GM12878 (cell line): ENCODE measurements at regions not wholly inside any gene's neighbourhood (a gene's known extent, or its start where the extent isn't known, plus 50 kb on each side); places are given as distances from the start of the nearest gene placed in this dataset.

ENCODE experiments used
- ATAC-seq: fragments of 200-7000 bp; cut with Tn5 transposase; 3 replicates; pipeline ENCODE4 v1.9.1; 2020; ENCODE audit warnings: mild to moderate bottlenecking, moderate library complexity
- BruUV-seq: library from RNA; stranded (reverse); fragments of 400-500 nt; replicated peaks from 2 replicates; lab custom pipeline; 2021; lab: Mats Ljungman, UMichigan
- CTCF ChIA-PET: fragments of 300-600 bp; sonication (Branson Sonifier 250); formaldehyde crosslinking; extraction: SDS; loops from one replicate; lab custom pipeline; 2021; ENCODE audit warnings: inconsistent platforms; lab: Yijun Ruan, JAX
- POLR2A ChIA-PET: fragments of 350-600 bp; formaldehyde crosslinking; extraction: SDS; loops from one replicate; lab custom pipeline; 2021; ENCODE audit warnings: inconsistent platforms; lab: Charles Lee
- RAD21 ChIA-PET: fragments of 300-600 bp; sonication (Branson Sonifier 250); formaldehyde crosslinking; loops from one replicate; lab custom pipeline; 2023; ENCODE audit warnings: antibody characterized with exemption; ENCODE audit not compliant: unreplicated experiment; lab: Charles Lee
- SMC1A ChIA-PET: fragments of 300-600 bp; sonication (Branson Sonifier 250); formaldehyde crosslinking; loops from one replicate; lab custom pipeline; 2023; ENCODE audit not compliant: unreplicated experiment, uncharacterized antibody; lab: Charles Lee
- DNase-seq: peaks from one replicate; pipeline ENCODE4 v3.0.0-alpha.2; 2011; ENCODE audit warnings: low read depth, low spot score
- FAIRE-seq: peaks from 3 replicates; lab custom pipeline; 2011; peaks lifted over from hg19 to GRCh38; lab: Jason Lieb, UNC
- H2AFZ ChIP-seq: 2 replicates; pipeline ENCODE4 v1.6.0; 2011; ENCODE audit warnings: low read depth, low read length, control low read depth; ENCODE audit not compliant: control insufficient read depth
- H3K27ac ChIP-seq: 2 replicates; pipeline ENCODE4 v1.5.1; 2011; ENCODE audit warnings: control low read depth; ENCODE audit not compliant: control insufficient read depth, insufficient read depth
- H3K27me3 ChIP-seq, 2 experiments: replicated peaks in 1 of 2; 2 replicates each; pipeline versions ENCODE4 v1.6.0 to v1.6.1; 2011; ENCODE audit warnings: low read length in 1 of 2; ENCODE audit not compliant: control insufficient read depth in 2 of 2, insufficient read depth in 2 of 2
- H3K36me3 ChIP-seq, 2 experiments: 2 replicates each; pipeline ENCODE4 v1.5.1; 2011; ENCODE audit warnings: low read length in 1 of 2; ENCODE audit not compliant: control insufficient read depth in 2 of 2, insufficient read depth in 2 of 2
- H3K4me1 ChIP-seq: 2 replicates; pipeline ENCODE4 v1.6.1; 2011; ENCODE audit warnings: mild to moderate bottlenecking, low read length, moderate library complexity, mixed read lengths; ENCODE audit not compliant: control insufficient read depth, insufficient read depth
- H3K4me2 ChIP-seq: 2 replicates; pipeline ENCODE4 v1.6.0; 2011; ENCODE audit warnings: control low read depth; ENCODE audit not compliant: control insufficient read depth, insufficient read depth
- H3K4me3 ChIP-seq: fragments of 200-600 bp; sonication (generic); 2 replicates; pipeline ENCODE4 v1.5.1; 2016
- H3K79me2 ChIP-seq: 2 replicates; pipeline ENCODE4 v1.6.0; 2011; ENCODE audit warnings: low read length; ENCODE audit not compliant: control insufficient read depth, insufficient read depth
- H3K9ac ChIP-seq: 2 replicates; pipeline ENCODE4 v1.8.0; 2011; ENCODE audit warnings: low read length, control low read depth, mixed read lengths; ENCODE audit not compliant: control insufficient read depth, insufficient read depth
- H3K9me3 ChIP-seq: replicated peaks from 3 replicates; pipeline ENCODE4 v1.5.1; 2011; ENCODE audit warnings: mild to moderate bottlenecking, low read length; ENCODE audit not compliant: control insufficient read depth, insufficient read depth
- H4K20me1 ChIP-seq: 2 replicates; pipeline ENCODE4 v1.6.0; 2011; ENCODE audit not compliant: control insufficient read depth, insufficient read depth
- ATF7 ChIP-seq: fragments of 450-650 bp; IDR thresholded peaks from 2 replicates; pipeline ENCODE4 v1.6.1; 2016; ENCODE audit warnings: low read depth, mild to moderate bottlenecking
- CHD4 ChIP-seq: fragments of 200-600 bp; sonication (generic); IDR thresholded peaks from 2 replicates; pipeline ENCODE4 v1.6.1; 2016; ENCODE audit warnings: mild to moderate bottlenecking
- DPF2 ChIP-seq: fragments of 450-650 bp; IDR thresholded peaks from 2 replicates; pipeline ENCODE4 v1.6.1; 2017; ENCODE audit warnings: mild to moderate bottlenecking
- EP300 ChIP-seq, 2 experiments: fragments of 150-350 bp in 1 of 2; IDR thresholded peaks; 2 replicates each; pipeline ENCODE4 v1.6.1; 2011 to 2012; ENCODE audit warnings: low read depth in 2 of 2, low read length in 2 of 2, borderline replicate concordance in 1 of 2, improper control_type of control experiment in 1 of 2, inconsistent platforms in 1 of 2; ENCODE audit not compliant: control insufficient read depth in 1 of 2
- FOXK2 ChIP-seq: fragments of 450-650 bp; IDR thresholded peaks from 2 replicates; pipeline ENCODE4 v1.6.1; 2017; ENCODE audit warnings: mild to moderate bottlenecking, moderate library complexity
- LARP7 ChIP-seq: fragments of 450-650 bp; IDR thresholded peaks from 2 replicates; pipeline ENCODE4 v1.6.1; 2017; ENCODE audit warnings: mild to moderate bottlenecking
- NFIC ChIP-seq: IDR thresholded peaks from 2 replicates; pipeline ENCODE4 v1.6.1; 2012; ENCODE audit warnings: low read depth, mild to moderate bottlenecking, inconsistent platforms, low read length, moderate library complexity
- POLR2AphosphoS5 ChIP-seq: IDR thresholded peaks from 2 replicates; pipeline ENCODE4 v1.6.1; 2011; ENCODE audit warnings: mild to moderate bottlenecking, low read length, inconsistent platforms
- RAD51 ChIP-seq: fragments of 450-650 bp; IDR thresholded peaks from 2 replicates; pipeline ENCODE4 v1.6.1; 2016; ENCODE audit warnings: moderate library complexity, mild to moderate bottlenecking, inconsistent platforms
- SPI1 ChIP-seq: IDR thresholded peaks from 2 replicates; pipeline ENCODE4 v1.6.1; 2011; ENCODE audit warnings: low read depth, mild to moderate bottlenecking, low read length, moderate library complexity, borderline replicate concordance; ENCODE audit not compliant: insufficient read depth
- SUZ12 ChIP-seq: fragments of 200-600 bp; sonication (generic); IDR thresholded peaks from one replicate; pipeline ENCODE4 v1.6.1; 2018; ENCODE audit warnings: antibody characterized with exemption, mild to moderate bottlenecking; ENCODE audit not compliant: unreplicated experiment
- TBL1XR1 ChIP-seq: IDR thresholded peaks from 2 replicates; pipeline ENCODE4 v1.6.1; 2012; ENCODE audit warnings: low read depth, low read length, improper control_type of control experiment
- WGBS: methylation state at CpG from one replicate; pipeline ENCODE4 v1.1.6; 2016; ENCODE audit warnings: low lambda C conversion rate; ENCODE audit not compliant: insufficient replicate concordance, insufficient coverage; ENCODE audit errors: missing lambda C conversion rate; 5-methylcytosine and 5-hydroxymethylcytosine counted together
- in situ Hi-C: fragments of 300-500 bp; cut with MboI; formaldehyde crosslinking; loops from 9 replicates; pipeline ENCODE4 v1.14.3; 2018; ENCODE audit warnings: mixed read lengths
- intact Hi-C: fragments of 100-400 bp; cut with micrococcal nuclease; formaldehyde crosslinking; loops from one replicate; pipeline ENCODE4 v1.14.2; 2022; ENCODE audit not compliant: unreplicated experiment
- TF ChIP-seq, protein P1 (sequence below): fragments of 450-650 bp; conservative IDR thresholded peaks from 2 replicates; pipeline ENCODE4 v1.6.1; 2017; ENCODE audit warnings: mild to moderate bottlenecking, moderate library complexity
- TF ChIP-seq, protein P2 (sequence below): IDR thresholded peaks from 2 replicates; pipeline ENCODE4 v1.6.1; 2011; ENCODE audit warnings: mild to moderate bottlenecking, low read depth, low read length, moderate library complexity; ENCODE audit not compliant: insufficient replicate concordance
- TF ChIP-seq, protein P3 (sequence below): fragments of 450-650 bp; IDR thresholded peaks from 2 replicates; pipeline ENCODE4 v1.6.1; 2017; ENCODE audit warnings: antibody characterized with exemption, mild to moderate bottlenecking, moderate library complexity

DNA sequence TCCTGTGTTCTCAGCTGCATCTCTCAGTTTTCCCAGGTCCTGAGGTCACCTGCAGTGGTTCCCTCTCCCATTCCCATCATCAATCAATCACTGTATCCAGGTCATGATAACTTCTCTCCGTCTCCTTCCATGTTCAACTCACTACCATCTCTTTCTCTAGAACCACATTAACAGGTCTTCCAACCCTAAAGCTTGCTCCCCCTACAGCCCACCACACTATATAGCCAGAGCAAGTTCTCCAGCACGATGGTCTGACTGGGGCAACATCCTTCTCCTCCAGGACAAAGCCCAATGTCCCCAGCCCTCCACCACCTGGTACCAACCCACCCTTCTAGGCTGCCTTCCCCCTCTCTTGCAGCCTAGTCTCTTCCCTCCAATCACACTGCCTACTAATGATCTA, 241.6 kb downstream of the CDK5RAP2 start:
- SMC1A ChIA-PET, result no interaction called here
- TF ChIP-seq, protein P1, sequence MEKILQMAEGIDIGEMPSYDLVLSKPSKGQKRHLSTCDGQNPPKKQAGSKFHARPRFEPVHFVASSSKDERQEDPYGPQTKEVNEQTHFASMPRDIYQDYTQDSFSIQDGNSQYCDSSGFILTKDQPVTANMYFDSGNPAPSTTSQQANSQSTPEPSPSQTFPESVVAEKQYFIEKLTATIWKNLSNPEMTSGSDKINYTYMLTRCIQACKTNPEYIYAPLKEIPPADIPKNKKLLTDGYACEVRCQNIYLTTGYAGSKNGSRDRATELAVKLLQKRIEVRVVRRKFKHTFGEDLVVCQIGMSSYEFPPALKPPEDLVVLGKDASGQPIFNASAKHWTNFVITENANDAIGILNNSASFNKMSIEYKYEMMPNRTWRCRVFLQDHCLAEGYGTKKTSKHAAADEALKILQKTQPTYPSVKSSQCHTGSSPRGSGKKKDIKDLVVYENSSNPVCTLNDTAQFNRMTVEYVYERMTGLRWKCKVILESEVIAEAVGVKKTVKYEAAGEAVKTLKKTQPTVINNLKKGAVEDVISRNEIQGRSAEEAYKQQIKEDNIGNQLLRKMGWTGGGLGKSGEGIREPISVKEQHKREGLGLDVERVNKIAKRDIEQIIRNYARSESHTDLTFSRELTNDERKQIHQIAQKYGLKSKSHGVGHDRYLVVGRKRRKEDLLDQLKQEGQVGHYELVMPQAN, result no peak
- TF ChIP-seq LARP7 (no peak), ATF7 (no peak), TBL1XR1 (no peak), FOXK2 (no peak), NFIC (no peak), EP300 (IDR thresholded peaks at IDR 0.05; ENCODE audit: borderline replicate concordance in 1 of 2, control insufficient read depth in 1 of 2, low read depth in 2 of 2, low read length in 2 of 2) (no peak), DPF2 (no peak), CHD4 (no peak), SUZ12 (no peak), POLR2AphosphoS5 (no peak), SPI1 (no peak), RAD51 (no peak)
- TF ChIP-seq, protein P2, sequence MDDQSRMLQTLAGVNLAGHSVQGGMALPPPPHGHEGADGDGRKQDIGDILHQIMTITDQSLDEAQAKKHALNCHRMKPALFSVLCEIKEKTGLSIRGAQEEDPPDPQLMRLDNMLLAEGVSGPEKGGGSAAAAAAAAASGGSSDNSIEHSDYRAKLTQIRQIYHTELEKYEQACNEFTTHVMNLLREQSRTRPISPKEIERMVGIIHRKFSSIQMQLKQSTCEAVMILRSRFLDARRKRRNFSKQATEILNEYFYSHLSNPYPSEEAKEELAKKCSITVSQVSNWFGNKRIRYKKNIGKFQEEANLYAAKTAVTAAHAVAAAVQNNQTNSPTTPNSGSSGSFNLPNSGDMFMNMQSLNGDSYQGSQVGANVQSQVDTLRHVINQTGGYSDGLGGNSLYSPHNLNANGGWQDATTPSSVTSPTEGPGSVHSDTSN, result no peak
- TF ChIP-seq, protein P3, sequence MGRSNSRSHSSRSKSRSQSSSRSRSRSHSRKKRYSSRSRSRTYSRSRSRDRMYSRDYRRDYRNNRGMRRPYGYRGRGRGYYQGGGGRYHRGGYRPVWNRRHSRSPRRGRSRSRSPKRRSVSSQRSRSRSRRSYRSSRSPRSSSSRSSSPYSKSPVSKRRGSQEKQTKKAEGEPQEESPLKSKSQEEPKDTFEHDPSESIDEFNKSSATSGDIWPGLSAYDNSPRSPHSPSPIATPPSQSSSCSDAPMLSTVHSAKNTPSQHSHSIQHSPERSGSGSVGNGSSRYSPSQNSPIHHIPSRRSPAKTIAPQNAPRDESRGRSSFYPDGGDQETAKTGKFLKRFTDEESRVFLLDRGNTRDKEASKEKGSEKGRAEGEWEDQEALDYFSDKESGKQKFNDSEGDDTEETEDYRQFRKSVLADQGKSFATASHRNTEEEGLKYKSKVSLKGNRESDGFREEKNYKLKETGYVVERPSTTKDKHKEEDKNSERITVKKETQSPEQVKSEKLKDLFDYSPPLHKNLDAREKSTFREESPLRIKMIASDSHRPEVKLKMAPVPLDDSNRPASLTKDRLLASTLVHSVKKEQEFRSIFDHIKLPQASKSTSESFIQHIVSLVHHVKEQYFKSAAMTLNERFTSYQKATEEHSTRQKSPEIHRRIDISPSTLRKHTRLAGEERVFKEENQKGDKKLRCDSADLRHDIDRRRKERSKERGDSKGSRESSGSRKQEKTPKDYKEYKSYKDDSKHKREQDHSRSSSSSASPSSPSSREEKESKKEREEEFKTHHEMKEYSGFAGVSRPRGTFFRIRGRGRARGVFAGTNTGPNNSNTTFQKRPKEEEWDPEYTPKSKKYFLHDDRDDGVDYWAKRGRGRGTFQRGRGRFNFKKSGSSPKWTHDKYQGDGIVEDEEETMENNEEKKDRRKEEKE, result no peak
- POLR2A ChIA-PET, result no interaction called here
- FAIRE-seq, result no peak
- CTCF ChIA-PET, result interaction anchor here (1.0 kb wide), 1 partner anchor 11 kb away, joined by 3 read pairs; no protein-coding TSS in a partner anchor
- H3K27me3 ChIP-seq, result no peaks in the 10 kb centered on the region; a peak in 2 of 4 replicates
- H3K4me3 ChIP-seq, result no peak overlapping the region
- no peaks in the 10 kb centered on the region for H3K79me2 ChIP-seq
- RAD21 ChIA-PET, result no interaction called here
- no peaks in the 10 kb centered on the region for H3K36me3 ChIP-seq
- no peaks in the 10 kb centered on the region for H3K4me1 ChIP-seq
- in situ Hi-C loops, result no loop called here
- no peak overlapping the region for H3K9ac ChIP-seq
- no peaks in the 10 kb centered on the region for H3K9me3 ChIP-seq
- H3K4me2 ChIP-seq, result no peak overlapping the region
- intact Hi-C loops, result no loop called here
- H4K20me1 ChIP-seq, result no peaks in the 10 kb centered on the region
- DNase-seq, result no peak
- H3K27ac ChIP-seq, result no peak overlapping the region
- no peak overlapping the region for H2AFZ ChIP-seq
- no peak for ATAC-seq
- WGBS, result 0% methylated on average over 2 of the region's 2 CpGs
- no TSS peak for BruUV-seq
